C4-2B (cell line): ENCODE measurements at regions not wholly inside any gene's neighbourhood (a gene's known extent, or its start where the extent isn't known, plus 50 kb on each side); places are given as distances from the start of the nearest gene placed in this dataset.

Experiments used
- CTCF ChIP-seq: fragments of 450-650 bp; conservative IDR thresholded peaks from 2 replicates; pipeline ENCODE4 v1.5.1; 2017; ENCODE audit warnings: mild to moderate bottlenecking
- ZFX ChIP-seq: fragments of 450-650 bp; IDR thresholded peaks from 2 replicates; pipeline ENCODE4 v1.6.1; 2017

DNA sequence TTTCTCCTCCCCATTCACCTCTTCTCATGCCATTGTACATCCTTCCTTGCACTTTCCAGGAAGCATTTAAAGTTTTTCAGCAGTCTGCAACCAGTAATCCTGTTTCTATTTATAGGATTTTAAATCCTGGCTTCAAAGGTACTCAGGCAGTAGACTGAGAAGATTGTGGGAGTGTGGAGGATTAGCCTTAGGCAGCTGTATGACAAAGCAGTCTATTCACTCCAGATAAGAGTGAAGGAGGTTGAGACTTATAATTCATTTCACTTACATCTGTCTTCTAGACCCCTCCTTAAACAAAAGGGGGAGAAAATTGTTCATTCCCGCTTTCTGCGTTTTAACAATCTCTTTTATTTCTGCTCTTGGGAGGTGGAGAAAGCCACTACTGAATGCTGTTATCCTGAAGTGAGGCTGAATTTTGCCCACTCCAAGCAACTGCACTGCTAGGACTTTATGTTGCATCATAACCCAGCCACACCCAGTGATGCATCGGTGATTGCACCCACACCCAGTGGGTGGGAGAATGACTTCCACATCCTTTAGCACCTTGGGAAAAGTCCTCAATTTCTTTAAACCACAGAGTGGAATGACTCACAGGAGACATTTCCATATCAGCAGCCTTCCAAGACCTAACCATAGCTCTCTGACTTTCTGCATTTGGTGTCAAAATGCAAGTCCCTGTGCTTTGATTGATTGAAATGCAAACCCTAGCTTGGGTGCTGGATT lies 382.5 kb upstream of the ATP2B1 start:
- no peak for TF ChIP-seq CTCF
- no peak for TF ChIP-seq ZFX
